Liver (tissue), 2 donors: ENCODE measurements at regions not wholly inside any gene's neighbourhood (a gene's known extent, or its start where the extent isn't known, plus 50 kb on each side); places are given as distances from the start of the nearest gene placed in this dataset.

Experiments used
- CTCF ChIP-seq: fragments of 150-350 bp; IDR thresholded peaks from 2 replicates; pipeline ENCODE4 v1.5.1; 2017; ENCODE audit warnings: improper control_type of control experiment, low read depth, low read length; ENCODE audit not compliant: missing input control
- YY1 ChIP-seq: IDR thresholded peaks from 2 replicates; pipeline ENCODE4 v1.6.1; 2016; ENCODE audit warnings: antibody characterized with exemption, mild to moderate bottlenecking
- donor health status: healthy.

- TF ChIP-seq YY1 = no peak
- no peak for TF ChIP-seq CTCF
Measured at GRCh38 chr7:131038153-131038552, 289.5 kb upstream of the MKLN1 start.
